SKM-1 treated with dmso at 0.1 percent for 144 hours (cell line): ENCODE measurements at regions not wholly inside any gene's neighbourhood (a gene's known extent, or its start where the extent isn't known, plus 50 kb on each side); places are given as distances from the start of the nearest gene placed in this dataset.

Source experiments
- DNase-seq: peaks from one replicate; lab custom pipeline; 2025; ENCODE audit not compliant: unreplicated experiment; lab: John Stamatoyannopoulos, UW

DNA sequence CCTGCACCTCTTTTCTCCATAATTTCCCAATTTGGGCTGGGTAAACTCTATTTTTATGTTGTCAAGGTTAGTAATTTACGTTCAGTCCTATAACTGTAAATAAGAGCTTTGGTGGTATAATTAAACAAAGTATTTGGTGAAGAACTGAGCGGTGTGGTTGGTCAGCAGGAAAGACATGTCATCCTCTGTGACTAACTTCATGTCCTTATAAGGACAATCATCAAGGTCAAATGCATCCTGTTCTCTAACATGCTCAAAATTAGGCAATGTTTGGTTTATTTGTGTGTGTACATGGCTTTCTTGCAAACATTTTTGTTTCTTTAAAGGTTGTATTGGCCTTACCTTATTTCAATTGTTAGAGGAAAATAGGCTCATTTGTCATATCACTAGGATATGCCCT lies 121.5 kb upstream of the NABP1 start:
- no peak for DNase-seq

DNA sequence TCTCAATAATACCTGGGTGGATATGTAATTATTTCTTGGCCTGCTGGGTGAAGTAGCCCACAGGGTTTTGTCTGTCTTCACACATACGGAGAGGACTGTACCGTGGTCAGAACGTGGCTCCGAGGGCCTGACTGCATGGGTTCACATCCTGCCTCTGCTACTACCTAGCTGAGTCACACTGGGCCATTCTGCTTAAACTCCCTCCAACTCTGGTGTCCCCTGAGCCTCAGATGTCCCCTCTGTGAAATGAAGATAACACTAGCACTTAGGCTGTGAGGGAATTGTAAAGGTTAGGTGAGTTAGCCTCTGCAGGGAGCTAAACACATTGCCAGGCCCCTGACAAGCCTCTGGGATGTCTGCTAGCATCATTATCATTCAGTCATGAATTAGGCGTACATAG lies 120.1 kb upstream of the NABP1 start:
- no peak for DNase-seq

DNA sequence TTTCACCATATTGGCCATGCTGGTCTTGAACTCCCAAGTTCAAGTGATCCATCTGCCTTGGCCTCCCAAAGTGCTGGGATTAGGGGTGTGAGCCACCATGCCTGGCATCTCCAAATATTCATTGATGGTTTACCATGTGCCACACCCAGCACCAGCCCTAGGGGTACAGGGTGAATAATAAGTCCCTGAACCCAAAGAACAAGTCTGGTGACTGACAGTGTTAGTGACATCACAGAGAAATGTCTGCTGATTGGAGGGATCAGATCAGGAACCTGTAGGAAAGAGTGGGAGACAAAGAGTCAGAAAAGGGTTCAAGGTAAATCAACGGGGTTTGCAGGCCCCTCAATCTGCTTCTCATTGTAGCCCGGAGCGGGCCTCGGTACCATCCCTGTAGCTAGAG lies 118.4 kb upstream of the NABP1 start:
- DNase-seq: no peak

DNA sequence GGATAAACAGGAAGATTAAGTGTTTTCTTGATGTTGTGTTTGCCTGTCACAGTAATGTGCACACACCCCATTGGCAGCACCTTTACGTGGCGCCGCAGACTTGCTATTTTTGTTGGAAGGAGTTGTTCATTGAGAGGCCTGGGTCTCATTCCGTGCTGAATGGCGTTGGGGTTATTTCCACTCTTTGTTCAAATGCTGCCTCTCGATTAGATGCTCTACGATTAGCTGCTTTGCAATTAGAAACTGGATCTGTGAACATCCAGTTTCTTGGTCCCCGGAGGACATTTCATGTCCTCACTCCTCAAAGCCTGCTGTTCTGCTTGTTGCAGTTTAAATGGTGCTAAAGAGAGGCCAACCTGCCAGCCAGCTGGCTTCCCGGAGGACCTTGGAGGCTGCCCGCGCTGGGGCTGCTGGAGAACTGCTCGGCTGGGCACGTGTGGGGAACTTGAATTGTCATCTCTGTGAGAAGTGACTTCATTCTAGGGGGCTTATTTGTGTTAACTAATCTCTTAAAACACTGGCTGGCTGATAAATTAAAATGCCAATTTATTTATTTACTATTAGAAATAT lies 117.4 kb upstream of the NABP1 start:
- no peak for DNase-seq

DNA sequence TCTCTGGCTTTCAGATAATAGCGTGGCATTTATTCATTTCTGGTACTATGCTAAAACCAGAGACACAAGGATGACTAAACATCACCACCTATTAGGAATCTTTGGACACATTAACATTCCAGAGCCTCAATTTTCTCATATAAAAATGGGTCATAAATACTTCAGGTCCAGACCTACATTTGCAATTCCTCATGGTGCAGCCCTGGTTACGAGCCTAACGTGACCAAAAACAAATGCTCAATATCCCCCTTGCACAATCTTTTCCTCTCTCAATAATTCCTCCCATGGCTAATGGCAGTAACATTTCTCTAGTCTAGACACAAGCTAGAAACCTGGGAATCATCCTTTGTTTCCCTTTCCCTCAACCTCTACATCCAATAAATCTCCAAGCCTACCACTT lies 112.8 kb upstream of the NABP1 start:
- DNase-seq: no peak

DNA sequence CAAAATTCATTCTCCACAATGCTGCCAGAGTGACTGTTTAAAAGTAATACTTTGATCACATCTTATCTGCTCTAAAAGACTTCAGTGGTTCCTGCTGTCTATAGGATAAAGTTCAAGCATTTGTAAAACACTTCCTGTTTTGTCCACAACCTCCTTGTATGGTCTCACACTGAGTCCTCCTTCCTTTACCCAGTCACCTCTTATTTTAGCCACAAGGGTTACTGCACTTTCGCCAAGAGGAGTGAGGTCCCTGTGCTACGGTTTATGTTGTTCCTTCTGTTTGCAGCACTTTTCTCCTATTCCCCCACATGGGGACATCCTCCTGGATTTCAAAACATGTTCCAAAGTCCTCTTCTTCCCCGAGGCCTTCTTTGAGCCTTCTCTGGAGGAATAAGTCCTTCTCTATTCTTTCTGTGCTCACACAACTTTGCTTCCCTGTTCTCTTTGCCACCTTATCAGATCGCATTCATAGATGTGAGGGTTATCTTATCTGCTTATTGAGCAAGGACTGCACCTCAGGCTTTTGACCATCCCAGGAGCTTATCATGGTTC lies 112.2 kb upstream of the NABP1 start:
- peak; percentile 70 for DNase-seq

DNA sequence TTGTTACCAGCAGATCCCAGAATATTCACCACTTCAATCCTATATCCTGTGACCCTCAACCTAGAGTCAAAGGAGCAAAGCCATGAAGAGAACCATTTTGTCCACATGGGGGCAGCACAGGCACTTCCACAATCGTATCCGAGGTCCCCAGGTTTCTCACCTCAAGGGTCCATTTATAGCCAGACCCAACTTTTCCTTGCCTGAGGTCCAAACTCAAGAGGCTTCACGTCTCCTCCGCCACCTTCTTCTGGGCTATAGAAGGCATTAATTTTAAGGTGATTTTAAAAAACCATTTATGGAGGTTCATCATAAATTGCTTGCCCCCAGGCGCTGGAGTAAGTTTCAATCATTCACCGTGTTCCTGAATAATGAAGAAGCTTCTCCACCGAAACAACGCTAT lies 111.6 kb upstream of the NABP1 start:
- peak; percentile 20 for DNase-seq

DNA sequence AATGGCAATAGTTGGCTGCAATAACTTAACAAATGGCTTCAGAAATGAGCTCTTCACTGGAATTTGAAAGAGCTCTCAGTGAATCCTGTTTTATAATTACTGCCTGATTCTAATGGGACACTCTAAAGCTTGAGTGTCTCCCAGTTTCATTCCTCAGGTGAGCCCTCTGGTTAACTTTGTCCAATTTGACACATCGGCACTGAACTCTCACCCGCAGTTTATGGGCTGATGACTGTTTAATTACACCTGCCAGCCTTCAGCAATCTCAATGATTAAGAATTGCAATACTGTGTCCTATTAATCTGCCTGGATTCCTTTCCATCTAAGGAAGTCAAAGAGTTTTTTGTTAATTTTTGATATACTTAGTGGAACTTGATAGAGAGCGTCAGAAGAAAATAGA lies 110.7 kb upstream of the NABP1 start:
- DNase-seq: no peak

DNA sequence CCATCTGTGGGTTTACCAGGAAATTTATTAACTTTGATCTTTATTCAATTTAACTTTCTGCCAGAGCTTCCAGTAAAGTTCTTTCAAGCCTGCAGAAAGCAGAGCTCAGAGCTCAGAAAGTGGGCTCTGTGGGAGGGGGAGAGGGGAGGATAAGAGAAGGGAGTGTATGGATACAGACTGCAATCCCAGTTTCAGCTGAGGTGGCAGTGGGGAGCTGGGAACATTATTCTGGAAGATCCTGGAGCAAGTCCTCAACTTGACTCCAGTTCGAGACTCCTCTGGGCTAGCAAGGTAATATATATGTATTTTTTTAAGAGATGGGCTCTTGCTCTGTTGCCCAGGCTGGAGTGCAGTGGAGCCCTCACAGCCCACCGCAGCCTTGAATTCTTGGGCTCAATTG lies 108.9 kb upstream of the NABP1 start:
- DNase-seq: peak; percentile 42

DNA sequence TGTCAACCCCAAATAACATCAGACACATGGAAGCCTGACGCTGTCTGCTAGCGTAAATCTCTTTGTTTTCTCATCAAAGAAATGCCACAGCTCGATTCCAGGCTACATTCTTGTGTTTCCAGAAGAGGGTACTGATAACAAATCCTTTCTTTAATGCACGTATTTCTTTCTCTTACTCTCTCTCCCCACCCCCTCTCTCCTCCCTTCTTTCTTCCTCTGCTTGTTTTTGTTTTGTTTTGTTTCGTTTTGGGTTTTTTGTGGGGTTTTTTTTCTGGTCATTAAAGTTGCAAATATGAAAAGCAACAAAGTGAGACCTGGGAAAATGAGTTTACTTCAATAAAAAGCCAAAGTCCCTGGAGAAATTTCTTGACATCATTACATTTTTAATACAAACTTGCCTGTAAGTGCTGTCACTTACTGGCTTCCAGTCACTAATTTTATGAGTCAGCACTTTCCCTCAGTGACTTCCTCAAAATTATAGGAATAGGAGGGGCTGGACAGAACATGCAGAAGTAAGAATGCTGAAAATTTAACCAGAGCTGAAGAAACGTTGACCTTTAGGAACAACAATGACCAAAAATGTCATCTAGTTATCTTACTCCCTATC lies 106.7 kb upstream of the NABP1 start:
- DNase-seq: peak; percentile 87

DNA sequence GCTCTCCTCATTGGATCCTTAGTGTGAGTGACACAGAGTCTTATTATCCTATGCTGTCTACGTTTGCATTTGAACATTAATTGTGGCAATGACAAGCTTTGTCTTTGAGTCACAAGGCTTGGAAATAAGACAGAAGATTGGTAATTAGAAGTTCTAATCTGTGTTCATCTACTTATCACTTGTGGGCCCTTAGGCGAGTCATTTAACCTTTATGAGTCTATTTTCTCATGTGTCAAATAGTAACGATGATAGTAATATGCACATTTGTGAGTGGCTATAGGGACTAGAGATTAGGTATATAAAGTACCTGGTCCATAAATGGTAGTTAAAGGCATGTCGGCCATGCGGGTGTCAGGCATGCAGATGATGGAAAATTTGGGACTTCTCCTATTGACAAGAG lies 105.6 kb upstream of the NABP1 start:
- DNase-seq: no peak

DNA sequence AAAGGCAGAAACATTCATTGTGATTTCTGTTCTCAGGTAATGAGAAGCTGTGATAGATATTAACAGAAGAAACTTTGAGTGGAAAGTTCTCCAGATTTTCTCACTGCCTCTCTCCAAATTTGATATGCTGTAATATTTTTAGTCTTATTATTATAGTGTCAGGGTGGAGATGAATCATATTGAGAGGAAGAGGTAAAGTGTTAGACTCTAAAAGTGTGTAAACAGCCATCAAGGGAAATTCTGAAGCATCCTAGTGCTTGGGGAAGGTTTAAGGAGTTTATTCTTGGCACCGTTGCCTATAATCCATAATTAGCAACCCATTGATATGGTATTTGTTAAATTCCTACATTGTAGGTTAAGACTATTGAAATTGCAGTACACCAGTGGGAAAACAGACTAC lies 104.7 kb upstream of the NABP1 start:
- DNase-seq: no peak

DNA sequence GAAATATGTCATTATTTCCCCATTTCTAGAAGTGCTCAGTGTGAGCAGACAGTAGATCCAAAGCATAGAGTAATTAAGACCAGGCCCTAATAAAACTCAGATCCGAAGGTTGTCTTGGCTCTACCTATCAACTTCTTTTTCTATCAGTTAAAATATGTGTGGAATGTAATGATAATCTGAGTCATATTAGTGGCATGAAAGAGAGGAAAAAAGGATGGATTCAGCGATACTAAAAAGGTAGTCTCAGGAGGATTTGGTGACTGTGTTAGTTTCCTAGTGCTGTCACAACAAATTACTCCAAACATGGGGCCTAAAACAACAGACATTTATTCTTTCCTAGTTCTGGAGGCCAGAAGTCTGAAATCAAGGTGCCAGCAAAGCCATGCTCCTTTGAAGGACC lies 103.7 kb upstream of the NABP1 start:
- DNase-seq: no peak

DNA sequence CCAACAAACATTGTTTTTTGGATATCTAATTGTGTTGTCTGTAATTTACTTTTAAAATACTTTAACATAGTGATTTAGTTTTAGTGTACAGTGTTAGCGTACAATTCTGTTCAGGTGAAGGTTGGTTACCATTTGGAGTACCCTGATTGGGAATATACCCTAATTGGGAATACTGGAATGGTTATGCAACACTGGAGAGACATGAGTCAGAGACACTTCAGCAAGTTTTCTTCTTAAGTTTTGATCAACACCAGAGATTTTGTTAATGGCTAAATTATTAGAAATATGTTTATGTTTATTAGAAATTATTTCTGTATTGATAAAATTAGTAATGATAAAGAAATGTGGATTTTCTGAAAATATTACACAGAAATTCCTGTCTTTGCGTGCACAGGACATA lies 100.3 kb upstream of the NABP1 start:
- no peak for DNase-seq

DNA sequence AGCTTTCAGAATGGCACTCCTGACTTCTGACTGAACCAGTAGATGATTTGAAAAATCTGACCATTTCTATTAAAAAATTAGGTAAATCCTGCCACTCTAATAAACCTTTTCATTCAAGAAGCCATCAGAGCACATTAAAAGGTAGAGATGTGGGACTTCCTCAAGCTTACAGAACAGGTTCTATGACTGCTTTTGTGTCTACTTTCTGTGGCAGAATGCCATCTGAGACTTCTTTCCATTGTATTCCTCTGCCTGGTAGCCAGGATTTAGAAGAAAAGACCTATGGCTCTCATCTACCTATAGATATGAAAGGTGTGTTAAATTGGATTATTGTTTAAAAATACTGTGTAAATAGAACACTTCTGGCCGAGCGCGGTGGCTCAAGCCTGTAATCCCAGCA lies 99.9 kb upstream of the NABP1 start:
- no peak for DNase-seq

DNA sequence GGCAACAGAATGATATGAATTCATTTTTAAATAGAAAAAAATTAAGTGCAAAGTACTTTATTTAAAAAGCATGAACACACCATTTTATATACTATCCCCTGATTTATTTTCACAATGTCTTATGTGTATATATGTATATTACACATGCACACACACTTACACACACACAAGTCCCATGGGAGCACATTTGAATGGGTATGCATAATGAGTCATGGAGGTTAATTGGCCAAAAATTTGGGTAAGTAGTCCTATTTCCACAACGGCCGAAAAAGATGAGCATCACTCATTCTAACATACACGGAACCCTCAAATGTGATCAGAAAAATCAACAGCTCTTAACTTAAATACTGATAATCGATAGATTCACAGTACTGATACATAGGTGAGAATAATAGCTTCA lies 97.4 kb upstream of the NABP1 start:
- no peak for DNase-seq

DNA sequence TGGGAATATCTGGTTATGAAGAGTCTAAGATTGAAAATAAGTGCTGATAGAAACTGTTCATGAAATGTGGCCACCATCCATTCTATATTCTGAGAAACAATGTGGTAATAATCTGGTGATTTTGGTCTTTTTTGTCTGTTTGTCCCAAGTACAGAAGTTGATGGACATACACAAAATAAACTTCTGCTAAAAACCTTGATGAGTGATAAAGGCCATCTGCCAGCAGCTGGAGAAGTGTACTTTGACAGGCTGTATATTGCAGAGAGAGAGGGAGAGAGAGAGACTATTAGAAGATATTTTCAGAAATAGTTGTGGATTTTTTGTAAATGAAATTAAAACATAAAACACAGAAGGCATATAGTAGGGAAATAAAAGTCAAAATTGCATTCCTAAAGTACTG lies 96.9 kb upstream of the NABP1 start:
- no peak for DNase-seq

DNA sequence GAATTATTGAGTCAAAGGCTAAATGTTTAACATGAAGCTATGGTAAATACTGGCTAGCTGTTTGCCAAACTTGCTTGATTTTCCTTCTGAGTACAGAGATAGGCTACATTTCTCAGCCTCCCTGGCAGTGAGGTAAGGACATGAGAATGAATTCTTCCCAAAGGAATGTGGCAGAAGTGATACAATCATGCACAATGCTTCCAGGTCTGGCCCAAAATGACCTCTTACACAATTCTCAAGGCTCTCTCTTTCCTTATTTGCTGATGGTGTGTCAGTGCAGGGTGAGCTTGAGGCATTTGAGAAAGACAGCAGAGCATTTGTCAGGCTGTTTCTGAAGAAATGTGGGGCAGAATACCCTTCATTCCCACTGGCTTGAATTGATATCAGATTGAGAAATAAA lies 95.6 kb upstream of the NABP1 start:
- no peak for DNase-seq

DNA sequence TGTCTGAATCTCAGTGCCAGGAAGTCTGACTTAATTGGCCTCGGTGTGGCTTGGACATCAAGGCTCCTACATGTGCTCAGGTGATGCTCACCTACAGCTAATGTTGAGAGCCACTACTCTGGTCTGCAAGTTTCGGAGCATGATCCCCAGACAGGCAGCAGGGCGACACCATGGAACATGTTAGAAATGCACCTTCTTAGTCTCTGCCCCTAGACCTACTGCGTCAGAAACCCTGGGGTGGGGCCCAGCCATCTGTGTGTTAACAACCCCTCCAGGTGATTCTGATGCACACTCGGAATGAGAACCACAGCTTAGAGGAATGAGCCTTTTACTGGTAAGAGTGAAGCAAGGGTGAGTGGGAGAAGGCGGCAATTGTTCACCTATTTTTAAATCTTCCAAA lies 86.9 kb upstream of the NABP1 start:
- DNase-seq: no peak

DNA sequence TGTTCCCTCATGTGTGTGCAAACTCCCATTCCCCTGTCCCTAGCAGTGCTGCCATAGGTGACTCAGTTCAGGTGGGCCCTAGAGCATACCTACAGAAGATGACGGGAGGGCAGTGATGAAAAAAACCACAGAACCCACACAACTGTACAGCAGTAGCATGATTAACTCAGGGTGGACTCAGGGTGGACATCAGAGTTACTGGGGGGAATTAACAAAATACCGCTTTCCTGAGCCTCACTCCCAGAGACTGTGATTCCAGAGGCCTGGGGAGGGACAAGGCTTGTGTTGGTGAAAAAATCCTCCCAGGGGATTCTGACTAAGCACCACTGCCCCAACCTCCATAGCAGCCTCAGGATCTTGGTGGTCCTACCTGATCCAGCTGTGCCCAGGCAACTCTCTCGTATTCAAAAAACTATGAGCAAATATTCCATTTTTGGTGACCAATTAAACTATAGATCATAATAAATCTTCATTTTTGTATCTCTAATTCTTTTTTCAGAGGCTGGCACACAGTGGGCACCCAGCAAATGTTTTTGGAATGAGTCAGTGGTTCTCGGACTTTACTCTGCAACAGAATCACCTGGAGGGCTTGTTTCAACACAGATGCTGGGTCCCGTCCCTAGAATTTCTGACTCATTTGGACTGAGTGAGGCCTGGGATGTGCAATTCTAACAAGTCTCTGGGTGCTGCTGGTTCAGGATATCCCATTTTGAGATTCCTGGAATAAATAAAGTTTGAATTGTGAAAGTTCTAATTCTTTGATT lies 84.1 kb upstream of the NABP1 start:
- no peak for DNase-seq

DNA sequence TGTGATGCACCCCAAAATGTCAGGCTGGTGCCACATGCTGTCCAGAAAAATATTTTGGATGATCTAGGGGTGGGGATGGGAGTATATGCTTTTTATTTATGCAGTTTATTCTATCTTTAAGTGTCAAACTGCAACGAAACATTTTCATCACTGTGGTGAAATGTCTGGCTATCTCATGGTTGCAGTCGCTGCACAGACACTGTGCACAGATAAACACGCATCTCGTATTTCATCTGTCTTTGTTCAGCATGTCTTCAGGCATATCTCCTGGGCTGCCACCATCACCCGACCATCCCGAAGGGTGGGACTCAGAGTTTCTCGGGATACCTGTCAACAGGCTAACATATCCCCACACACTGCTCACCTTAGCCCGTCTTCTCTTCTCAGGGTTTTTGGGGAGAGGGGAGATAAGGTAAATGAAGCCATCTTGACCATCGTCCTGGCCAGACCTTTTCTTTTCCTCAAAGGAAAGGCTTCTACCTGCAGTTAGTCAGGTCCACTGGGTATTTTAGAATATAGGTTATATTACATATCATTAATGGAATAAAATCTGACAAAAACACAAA lies 80.7 kb upstream of the NABP1 start:
- no peak for DNase-seq

DNA sequence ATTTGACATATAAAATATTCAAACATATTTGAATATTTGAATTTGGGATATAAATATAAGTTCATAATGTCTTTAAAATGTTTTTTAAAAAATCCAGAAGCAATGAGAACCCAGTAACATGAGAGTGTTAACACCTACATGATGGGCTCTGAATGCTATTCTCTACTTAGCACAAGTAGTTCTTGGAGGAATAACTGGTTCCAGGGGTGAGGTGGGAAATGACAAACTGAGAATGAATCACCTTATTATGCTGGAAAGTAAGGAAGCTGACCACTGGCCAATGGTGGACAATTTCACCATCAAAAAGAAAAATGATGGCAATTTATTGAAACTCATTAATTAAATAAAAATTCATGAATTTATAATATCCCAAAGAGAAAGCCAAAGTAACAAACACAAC lies 79.6 kb upstream of the NABP1 start:
- DNase-seq: no peak
